GM21360 (cell line): ENCODE measurements at regions not wholly inside any gene's neighbourhood (a gene's known extent, or its start where the extent isn't known, plus 50 kb on each side); places are given as distances from the start of the nearest gene placed in this dataset.
"Not testable (repeated sequence)": the region's sequence is repeated elsewhere in the genome, so short reads cannot be mapped to it uniquely, and the experiment has no call there.

Source experiments
- ATAC-seq: cut with Tn5 transposase; IDR thresholded peaks from one replicate; pipeline ENCODE4 v1.9.1; 2021; ENCODE audit warnings: mild to moderate bottlenecking, moderate library complexity; ENCODE audit not compliant: unreplicated experiment

DNA sequence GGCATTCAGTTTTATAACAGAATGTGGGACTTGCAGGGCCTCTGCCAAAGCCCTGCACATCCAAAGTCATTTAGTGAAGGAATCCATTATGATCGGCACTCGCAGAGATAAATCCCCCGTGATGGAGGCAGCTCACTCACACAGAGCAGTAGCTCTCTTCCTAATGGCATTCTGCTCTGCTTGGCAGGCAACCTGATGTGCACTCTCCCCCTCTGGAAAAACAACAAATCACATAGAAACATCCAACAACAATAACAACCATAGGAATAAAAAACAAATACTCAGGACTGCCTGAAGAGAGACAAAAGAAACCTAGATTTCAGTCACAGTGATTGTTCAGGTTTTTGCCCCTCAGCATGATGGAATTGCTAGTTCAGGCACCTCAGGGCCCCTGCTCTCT lies 59.7 kb downstream of the NAA11 start:
- ATAC-seq: no peak

DNA sequence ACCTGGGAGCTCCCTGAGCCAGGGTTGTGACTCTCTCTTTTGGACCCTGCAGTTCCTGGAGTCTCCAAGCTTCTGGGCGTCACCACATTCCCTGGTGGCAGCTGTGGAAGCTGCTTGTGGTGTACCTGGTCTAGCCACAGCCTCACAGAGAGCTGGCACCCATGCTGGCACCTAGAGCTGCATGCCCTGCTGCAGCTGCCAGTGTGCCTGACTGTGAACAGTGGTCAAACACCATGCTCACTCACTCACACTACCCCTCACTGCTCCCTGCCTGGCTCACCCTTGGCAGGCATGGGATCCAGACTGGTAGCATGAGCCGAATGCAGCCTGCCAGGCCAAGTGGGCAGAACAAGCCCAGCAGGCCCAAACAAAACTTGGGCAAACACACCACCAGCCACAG lies 66.6 kb downstream of the NAA11 start:
- ATAC-seq: no peak

DNA sequence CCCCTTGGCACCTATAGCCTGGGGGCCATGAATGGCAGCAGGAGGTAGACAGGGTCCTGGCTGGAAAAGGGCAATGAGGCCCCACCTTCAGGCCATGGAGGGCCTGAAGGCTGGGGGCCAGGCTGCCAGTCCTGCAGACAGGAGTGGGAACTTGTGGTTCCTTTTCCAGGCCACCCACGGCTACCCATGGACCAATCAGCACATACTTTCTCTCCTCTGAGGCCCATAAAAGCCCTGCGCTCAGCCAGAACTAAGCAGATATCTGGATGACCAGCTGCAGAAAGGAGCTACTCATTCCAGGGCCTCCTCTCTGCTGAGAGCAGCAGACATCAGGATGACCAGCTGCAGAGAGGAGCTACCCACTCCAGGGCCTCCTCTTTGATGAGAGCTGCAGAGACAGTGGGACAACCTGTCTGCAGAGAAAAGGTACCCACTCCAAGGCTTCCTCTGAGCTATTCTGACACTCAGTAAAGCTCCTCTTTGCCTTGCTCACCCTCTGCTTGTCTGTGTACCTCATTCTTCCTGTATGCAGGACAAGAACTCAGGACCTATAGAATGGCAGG lies 67.2 kb downstream of the NAA11 start:
- ATAC-seq: no peak

DNA sequence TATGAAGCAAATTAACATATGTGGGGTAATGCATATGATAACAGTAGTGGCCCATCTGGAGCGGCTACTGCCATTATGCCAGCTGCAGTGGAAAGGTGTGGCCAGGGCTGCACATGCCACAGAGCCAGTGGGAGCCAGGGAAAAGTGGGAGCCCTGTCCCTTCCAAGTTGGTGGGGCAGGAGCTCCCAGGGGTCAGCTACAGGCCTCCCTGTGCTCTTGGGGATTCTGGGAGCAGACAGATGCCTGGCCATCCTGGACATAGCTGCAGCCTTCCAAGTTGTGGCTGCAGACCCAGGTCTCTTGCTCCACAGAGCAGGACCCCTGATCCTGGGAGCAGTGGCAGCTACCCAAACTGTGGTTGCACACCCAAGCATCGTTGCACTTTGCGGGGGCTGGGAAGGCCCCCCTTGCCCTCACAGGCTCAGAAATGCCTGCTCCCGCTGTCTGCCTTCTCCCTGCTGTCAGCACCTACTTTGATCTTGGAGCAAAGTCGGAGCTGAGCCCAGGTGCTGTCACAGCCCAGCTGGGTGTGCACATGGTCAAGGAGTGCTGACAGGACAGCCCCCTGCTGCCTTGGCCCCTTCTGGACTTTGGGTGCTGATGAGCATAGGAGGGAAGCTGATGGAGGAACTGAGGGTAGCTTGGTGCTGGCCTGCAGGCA lies 67.8 kb downstream of the NAA11 start:
- ATAC-seq: no peak

DNA sequence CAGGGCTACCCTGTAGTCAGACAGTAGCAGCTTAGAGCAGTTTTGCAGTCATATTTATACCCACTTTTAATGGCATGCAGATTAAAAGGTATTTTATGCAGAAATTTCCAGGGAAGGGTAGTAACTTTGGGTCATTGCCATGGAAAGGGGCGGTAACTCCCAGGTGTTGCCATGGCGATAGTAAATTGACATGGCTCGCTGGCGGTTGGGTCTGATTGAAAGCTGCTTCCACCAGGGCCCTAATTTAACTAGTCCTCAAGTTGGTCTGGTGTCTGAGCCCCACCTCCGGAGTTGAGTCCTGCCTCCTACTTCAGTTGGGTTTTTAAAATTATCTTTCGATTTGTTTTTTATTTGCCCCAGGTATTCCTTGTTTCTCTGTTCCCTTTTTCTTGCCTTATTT lies 70.1 kb downstream of the NAA11 start:
- ATAC-seq: no peak

DNA sequence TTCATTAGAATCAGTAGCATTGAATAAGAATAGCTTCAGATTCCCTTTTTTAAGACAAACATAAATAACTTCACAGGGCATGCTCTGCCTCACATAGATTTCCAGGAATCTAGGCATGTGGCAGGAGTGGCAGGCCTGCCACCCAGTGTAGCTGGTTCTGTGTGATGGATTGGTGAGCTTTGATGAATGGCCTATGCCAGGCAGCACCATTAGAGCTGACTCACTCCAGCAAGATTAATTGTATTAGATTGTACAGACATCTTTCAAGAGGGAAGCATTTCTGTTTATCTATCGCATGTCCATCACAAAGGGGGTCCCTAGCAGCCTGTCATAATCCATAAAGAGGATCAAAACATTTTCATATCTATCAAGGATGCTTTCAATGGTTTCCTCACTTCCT lies 71.9 kb downstream of the NAA11 start:
- ATAC-seq: no peak

DNA sequence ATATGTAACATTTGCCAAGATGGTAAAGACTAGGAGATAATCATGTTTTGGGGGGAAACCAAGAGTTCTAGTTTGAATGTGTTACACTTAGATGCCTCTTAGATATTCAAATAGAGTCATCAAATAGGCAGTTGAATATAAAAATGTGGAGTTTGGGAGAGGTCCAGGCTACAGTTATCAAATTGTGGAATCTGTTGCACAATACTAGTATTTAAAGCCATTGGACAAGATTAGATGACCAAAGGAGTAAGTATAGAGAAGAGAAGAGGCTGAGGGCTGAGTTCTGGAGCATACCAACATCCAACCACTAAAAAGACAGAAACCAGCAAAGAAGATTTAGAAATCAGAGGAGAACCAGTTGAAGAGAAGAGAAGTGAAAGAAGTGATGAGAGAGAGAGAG lies 72.7 kb downstream of the NAA11 start:
- ATAC-seq: no peak

DNA sequence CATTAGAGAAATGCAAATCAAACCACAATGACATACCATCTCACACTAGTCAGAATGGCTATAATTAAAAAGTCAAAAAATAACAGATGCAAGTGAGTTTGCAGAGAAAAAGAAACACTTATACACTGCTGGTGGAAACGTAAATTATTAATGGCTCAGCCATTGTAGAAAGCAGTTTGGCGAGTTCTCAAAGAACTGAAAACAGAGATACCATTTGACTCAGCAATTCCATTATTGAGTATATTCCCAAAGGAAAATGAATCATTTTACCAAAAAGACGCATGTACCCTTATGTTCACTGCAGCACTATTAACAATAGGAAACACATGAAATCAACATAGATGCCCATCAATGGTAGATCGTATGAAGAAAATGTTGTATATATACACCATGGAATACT lies 75.0 kb downstream of the NAA11 start:
- ATAC-seq: no peak

DNA sequence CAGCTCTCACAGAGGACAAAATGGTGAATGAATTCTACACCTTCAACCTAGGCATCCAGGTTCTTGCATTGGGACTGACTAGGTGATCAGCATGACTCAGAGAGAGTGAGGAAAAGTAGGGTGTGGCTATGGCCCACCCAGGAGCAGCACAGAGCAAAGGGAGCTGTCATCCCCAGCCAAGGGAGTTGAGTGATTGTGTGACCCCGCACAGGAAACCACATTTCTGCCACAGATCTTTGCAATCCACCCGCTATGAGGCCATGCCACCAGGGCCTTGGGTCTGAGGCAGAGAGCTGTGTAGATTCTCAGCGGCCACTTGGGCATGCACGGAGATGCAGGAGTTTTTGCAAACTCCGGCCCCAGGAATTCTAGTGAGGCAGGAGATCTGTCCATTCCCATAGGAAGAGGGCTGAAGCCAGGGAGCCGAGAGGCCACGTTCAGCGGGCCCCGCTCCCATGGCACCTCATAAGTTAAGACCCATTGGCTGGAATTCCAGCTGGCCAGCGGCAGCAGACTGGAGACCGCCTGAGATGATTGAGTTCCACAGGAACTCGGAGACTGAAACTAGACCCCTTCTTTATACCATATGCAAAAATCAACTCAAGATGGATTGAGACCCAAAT lies 75.9 kb downstream of the NAA11 start:
- ATAC-seq: no peak

DNA sequence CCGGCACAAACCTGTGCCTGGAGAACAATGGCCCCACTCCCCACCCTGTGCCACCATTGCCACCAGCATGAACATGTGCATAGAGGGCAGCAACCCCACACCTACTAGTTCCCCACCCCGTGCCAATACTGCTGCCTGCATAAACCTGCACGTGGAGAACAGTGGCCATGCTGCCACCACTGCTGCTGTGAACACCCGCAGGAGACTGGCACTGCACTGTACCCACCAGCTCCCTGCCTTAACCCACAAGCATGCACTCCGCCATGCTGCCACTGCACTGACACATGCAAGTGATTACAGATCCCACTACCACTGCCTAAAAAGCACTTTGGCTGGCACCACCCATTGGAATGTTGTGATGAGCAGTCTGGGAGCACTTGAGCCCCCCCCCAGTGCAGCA lies 77.3 kb downstream of the NAA11 start:
- no peak for ATAC-seq

DNA sequence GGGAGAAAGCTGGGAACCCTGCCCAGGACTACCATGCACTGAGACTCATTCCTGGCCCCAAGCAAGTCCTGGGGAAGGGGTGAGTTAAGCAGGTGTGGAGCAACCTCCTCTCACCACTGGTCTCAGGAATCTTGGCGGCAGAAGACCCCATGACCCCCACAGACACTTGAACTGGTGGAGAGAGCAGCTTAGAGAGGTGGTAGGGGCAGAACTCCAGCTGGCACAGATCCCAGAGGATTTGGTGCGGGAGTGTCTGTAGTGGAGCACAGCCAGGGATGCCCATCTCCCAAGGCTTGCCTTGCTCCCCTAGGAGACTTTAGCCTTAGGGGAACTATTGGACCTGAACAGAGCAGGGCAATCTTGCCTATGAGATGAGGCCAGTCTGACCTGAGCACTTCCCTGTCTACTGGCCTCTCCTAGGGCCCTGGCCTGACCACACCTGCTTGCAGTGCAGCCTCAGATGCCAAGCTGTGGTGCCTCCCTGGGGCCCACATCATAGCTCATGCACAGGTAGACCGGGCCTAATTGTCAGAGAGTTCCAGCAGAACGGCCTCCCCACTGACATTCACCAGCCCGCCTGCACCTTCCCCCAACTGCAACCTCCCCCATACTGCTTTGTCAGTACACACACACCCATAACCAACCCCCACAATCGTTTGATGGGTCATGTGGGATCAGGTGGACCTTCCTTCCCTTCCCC lies 78.0 kb downstream of the NAA11 start:
- no peak for ATAC-seq

DNA sequence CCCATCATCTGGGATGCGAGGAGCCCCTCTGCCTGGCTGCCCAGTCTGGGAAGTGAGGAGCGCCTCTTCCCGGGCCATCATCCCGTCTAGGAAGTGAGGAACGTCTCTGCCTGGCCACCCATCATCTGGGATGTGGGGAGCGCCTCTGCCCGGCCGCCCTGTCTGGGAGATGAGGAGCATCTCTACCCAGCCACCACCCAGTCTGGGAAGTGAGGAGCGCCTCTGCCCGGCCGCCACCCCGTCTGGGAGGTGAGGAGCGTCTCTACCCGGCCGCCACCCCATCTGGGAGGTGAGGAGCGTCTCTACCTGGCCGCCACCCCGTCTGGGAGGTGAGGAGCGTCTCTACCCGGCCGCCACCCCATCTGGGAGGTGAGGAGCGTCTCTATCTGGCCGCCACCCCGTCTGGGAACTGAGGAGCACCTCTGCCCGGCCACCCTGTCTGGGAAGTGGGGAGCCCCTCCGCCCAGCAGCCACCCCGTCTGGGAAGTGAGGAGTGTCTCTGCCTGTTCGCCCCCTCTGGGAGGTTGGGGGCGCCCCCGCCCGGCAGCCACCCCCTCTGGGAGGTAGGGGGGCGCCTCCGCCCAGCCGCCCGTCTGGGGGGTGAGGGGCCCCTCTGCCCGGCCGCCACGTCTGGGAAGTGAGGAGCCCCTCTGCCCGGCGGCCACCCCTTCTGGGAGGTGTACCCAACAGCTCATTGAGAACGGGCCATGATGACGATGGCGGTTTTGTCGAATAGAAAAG lies 80.5 kb downstream of the NAA11 start:
- not testable (repeated sequence) for ATAC-seq

DNA sequence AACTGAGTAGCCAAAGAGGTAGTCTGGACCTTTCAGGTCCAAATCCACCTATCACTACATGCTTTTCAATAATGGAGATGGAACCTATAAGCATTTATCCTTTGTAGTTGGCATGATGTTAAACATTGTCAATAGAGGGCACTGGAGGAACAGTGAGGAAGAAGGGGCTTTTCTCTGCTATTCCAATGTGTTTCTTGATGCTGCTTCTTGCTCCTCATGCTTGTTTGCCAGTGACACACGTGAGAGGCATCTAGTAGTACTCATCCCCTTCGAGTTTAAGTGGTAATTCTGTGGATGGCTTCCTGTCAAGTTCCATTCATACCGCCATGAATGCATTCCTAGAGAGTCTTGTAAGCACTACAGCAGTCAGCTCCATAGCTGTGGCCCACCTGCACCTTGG lies 84.0 kb downstream of the NAA11 start:
- ATAC-seq: peak; percentile 54

DNA sequence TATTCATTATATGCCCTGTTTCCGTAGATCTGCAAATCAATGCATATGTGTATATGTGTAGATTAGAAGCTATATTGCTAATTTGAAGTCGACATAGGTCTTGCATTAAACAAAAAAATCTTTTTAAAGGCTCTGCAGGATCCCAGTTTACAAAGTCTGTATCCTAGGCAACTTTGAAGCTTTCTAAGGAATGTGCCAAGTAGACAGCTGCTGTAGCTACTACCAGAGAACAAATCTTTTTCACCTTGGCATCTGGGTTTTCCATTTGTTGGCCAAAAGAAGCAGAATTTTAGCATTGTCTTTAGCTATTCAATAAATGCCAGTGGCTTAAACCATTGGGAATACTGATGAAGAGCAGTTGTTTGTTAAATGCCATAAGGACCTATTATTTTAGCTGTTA lies 88.0 kb downstream of the NAA11 start:
- no peak for ATAC-seq

DNA sequence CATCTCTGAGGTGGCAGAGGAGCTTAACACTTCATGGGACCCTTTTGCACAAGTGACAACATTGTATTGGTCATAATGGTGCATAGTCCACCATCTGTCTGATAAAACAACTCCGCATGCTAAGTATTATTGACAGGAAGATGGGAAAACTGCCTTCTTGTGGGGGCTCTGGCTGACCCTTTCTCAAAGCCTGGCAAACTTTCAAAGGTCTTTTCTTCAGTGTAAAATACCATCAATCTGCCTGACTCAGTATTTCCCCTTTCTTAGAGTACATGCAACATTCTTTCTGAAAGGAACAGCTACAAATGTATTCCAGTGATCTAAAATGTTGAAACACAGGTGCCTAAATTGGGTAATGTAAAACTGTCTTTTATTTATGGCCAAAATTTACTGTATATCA lies 89.1 kb downstream of the NAA11 start:
- no peak for ATAC-seq

DNA sequence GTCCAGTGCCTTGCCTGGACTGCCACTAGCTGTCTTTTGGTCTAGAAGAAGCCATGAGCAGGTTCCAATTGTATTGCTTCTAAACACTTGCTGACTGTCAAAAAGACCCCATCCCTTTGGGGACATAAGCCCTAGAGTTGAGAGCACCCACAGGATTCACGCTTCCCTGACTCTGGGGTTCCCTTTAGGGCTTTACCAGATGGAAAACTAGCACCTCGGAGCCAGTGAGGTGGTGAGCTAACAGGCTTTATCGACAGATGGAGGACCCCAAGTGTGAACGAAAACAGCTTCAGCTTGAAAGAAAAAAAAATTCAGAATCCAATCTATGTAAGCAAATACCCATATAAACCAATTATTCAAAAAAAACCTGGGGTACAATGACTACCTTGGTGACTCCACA lies 90.8 kb downstream of the NAA11 start:
- no peak for ATAC-seq

DNA sequence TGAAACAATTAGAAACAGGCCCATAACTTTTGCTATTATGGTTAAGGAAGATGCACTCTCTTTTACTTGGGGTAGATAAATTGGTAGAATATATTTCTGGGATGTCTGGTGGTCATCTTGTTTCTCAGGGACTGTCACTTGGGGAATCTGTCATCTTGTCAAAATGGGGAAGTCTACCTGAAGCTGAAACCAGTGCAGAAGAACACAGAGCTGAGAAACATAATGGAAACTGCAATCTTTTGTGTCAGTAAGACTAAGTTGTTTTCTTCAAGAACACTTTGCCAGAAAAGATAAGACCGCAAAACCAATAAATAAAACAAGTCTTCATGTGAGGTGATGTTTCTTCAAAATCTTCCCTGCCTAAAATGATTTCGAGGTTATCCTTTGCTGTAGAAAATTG lies 92.0 kb downstream of the NAA11 start:
- ATAC-seq: no peak

DNA sequence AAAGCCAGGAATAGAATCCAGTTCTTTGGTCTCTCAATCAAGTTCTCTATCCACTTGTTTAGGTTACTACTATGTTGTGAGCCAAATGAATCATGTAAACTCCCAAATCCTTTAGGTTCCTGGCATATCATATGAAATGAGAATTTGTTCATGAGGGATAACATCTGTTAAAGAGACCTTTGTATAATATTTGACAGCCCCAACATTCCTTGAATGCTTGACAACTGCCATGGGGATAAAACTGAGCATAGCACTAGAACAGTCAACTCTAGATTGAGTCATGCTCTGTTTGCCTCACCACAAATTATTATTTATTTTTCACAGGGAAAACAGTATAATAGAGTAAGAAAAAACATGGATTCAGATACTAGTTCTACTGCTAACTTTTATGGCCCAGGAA lies 93.3 kb downstream of the NAA11 start:
- ATAC-seq: no peak

DNA sequence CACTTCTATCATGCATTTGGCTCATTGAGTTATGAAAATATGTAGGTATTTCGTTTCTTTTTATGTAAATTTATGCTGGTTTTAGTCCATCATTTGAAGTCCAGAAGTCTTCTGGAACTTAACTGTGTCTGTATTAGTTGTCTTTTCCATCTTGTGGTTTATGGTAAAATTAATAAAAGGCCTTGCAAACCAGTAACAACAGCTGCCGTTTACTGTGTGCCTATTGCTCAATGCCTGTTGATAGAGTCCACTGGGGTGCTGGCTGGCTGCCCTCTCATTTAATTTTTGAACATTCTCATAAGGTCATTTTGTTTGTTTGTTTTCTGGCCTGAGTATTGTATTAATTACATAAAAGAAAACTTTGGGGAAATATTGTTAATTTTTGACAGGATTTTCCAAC lies 98.0 kb downstream of the NAA11 start:
- ATAC-seq: no peak

DNA sequence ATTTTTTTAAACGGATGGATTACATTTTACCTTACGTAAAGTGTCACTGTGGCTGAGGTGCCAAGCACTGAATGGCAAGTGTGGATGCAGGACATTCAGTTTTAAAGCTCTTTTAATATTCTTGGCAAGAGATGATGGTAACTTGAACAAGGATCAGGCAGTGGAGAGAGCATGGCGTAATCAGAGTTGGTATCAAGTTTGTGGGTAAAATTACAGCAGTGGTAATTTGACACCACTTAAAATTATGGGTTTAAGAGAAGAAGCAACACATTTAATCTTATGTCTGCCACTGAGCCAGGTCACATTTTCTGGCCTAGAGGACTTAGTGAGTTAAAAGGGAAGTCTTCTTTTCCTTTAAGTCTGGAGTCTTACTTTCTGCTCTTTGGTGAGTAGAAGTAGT lies 100.5 kb downstream of the NAA11 start:
- no peak for ATAC-seq

DNA sequence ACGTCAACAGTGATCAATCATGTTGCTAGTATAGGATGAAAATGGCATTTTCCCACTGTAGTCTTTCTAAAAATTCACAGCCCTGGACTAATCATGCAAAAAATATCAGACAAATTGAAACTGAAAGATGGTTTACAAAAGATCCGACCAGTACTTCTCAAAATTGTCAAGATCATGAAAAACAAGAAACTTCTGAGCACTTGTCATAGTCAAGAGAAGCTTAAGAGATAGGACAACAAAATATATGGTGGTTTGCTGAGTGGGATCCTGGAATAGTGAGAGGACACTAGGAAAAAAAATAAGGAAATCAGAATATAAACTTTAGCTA lies 101.1 kb downstream of the NAA11 start:
- ATAC-seq: no peak
